ENCODE measurements at regions not wholly inside any gene's neighbourhood (a gene's known extent, or its start where the extent isn't known, plus 50 kb on each side); places are given as distances from the start of the nearest gene placed in this dataset.

DNA sequence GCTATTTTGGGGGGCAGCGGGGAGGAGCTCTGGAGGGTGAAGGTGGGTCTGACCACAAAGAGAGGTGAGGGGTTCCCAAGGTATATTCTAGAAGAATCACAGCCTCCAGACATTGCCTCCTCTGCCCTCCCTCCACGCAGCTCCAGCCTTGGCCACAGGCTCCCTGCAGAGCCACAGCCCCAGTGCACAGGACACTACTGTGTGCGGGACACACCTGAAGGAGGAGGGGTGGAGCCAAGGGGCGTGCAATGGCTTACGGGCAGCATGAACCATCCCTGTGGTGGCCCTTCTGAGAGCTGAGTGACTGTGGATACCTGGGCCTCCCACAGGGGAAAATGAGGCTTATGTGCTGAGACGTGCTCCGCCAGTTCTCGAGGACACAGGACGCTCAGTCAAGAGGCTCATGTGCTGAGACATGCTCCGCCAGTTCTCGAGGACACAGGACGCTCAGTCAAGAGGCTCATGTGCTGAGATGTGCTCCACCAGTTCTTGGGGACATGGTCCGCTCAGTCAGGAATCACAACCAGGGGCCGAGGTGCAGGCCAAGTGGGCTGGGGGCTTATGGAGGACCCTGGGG lies 417.3 kb downstream of the SHANK2 start:
- DNase-seq: no peak

DNA sequence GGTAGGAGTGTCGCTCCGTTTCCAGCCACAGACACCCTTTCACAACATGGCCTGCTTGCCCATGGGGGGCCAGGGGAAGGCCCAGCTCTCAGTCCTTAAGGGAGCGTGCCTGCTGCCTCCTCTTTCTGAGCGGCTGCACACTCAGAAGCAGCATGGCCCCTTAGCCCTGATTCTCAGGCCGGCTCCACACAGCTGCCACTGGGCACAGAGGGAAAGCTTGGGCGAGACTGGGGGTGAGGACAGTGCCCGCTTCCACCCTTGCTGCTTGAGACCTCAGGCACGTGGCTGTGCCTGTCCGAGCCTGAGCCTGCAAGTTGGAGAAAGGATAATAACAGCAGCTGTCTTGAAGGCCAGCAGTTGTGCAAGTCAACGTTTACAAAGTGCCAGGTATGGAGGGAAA lies 416.3 kb downstream of the SHANK2 start:
- DNase-seq: no peak

GRCh38 chr11:70838198-70838597 lies 414.2 kb downstream of the SHANK2 start:
- no peak for DNase-seq

GRCh38 chr11:70839851-70840250 lies 412.5 kb downstream of the SHANK2 start:
- no peak for DNase-seq

DNA sequence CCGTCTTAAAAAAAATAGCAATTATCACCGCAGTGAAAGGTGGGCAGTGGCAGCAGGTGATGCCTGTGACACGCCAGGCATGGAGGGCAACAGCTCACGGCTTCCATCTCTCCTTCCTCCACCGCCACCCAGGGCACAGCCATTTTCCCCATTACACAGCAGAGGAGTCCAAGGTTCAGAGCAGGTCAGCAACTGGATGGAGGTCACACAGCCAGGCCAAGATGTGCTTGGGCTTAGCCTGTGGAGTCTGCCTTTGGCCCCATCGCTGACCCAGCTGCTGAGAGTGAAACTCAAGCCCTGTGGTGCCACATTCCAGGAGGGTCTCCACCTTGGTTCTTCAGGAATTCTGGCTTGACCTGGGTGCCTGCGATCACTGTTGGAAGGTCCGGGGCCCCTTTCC lies 411.1 kb downstream of the SHANK2 start:
- DNase-seq: no peak

- DNase-seq: no peak
These were observed 410.1 kb downstream of the SHANK2 start for GRCh38 chr11:70842256-70842655.

GRCh38 chr11:70842701-70843100 lies 409.7 kb downstream of the SHANK2 start:
- DNase-seq: no peak

GRCh38 chr11:70843906-70844305 lies 408.5 kb downstream of the SHANK2 start:
- no peak for DNase-seq

DNA sequence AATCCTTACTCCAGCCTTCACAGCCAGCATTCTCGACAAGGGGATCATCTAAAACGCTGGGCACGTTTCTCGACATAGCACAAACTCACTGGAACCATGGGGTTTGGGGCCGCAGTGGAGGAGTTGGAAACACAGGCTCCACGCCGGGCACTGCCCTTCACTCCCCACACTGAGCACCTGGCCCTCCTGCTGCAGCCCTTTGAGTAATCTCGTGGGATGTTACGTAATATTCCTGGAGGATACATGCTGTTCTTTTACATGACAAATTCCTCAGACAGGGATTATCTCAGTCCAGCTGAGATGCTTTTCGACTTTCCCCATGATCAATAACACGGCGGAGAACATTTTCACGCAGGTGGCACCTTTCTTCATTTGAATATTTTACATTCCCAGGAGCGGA lies 408.0 kb downstream of the SHANK2 start:
- DNase-seq: no peak

- no peak for DNase-seq
These were observed 406.8 kb downstream of the SHANK2 start for GRCh38 chr11:70845591-70846041.

DNA sequence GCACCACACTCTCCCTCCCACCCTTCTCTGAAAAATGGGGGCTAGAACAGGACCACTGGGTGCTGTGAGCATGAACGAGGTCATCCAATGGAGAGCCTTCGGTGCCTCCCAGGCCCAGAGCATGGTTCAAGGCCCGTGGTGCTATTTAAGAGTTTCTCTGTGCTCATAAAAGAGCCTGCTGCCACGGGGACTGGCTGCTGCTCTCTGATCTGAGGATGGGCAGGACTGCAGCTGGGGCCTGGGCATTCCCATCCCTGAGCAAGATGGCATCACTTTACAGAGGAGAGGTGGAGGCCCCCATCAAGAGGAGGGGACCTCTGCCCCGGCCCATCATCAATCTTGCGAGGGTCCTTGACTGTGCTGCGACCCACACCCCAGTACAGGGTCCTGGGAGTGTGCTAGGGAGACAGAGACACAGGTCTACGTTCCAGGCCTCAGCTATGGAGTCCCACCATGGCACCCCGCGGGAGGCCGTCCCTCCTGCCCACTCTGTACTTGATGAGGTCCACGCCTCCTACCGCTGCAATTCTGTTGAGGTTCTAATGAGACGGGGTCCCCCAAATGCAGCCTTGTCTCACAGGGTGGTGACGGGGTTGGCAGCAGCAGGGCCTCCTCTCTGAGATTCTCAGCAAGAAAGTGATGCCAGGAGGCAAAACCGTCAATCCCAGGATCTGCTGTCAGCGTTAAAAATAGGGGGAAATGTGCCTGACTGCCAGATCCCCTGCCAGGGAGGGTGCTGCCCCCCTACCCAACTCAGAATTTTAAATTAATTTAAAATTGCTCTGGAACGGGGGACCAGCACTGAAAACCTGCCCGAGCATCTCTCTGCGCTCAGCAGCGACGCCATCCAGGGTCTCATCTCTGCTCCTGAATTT lies 405.4 kb downstream of the SHANK2 start:
- DNase-seq: no peak

- DNase-seq: no peak
These were observed 404.1 kb downstream of the SHANK2 start for GRCh38 chr11:70848243-70848750.

DNA sequence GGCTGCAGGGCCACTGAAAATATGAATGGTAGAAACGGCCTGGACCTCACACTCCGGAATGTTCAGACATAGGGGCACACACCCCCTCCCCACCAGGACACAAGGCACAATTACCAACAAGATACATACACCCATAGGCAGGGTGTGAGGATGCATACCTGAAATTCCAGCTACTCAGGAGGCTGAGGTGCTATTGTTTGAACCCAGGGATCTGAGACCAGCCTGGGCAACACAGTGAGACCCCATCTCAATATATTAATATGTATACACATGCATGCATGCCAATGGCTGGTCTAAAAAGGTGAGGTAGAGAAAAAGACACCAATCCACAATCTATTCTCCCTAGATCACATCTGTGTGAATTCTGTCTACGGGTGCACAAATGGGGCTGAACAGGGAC lies 403.3 kb downstream of the SHANK2 start:
- DNase-seq: no peak

DNA sequence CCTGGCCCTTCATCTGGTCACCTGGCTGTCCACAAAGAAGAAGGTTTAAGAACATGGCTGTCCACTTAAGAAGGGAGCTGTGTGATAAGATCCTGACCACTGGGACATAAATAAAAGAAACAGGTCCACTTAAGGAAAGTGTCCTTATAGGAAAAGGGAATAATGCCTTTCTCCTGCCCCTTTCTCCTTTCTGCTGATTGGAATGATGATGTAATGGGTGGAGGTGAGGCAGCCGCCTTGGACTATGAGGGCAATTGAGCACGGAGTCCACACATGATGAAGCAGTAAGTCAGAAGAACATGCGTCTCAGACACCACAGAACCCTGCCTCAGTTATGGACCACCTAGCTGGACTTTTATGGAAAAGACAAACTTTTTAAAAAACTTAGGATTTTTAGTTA lies 401.1 kb downstream of the SHANK2 start:
- no peak for DNase-seq

DNA sequence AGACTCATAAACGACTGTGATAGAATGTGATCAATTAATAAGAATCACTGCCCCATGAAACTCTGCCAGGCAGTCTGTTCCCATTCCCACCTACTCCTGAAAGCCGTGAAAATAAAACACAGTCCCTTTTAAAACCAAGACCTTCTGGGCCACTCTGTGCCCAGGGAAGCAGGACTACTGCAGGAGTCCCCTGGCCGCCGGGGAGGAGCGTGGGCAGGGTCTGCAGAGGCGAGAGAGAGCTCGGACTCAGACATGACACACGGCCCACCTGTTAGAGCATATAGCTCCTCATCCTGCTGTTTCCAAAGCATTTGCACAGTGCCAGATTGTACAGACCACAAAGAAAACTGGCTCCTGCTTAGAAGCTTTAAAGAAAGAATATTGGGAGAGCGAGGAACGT lies 400.5 kb downstream of the SHANK2 start:
- DNase-seq: no peak

GRCh38 chr11:70853068-70853769 lies 399.2 kb downstream of the SHANK2 start:
- no peak for DNase-seq

- DNase-seq: no peak
These were observed 398.6 kb downstream of the SHANK2 start for GRCh38 chr11:70853770-70854108.

- no peak for DNase-seq
These were observed 398.2 kb downstream of the SHANK2 start for GRCh38 chr11:70854201-70854600.

DNA sequence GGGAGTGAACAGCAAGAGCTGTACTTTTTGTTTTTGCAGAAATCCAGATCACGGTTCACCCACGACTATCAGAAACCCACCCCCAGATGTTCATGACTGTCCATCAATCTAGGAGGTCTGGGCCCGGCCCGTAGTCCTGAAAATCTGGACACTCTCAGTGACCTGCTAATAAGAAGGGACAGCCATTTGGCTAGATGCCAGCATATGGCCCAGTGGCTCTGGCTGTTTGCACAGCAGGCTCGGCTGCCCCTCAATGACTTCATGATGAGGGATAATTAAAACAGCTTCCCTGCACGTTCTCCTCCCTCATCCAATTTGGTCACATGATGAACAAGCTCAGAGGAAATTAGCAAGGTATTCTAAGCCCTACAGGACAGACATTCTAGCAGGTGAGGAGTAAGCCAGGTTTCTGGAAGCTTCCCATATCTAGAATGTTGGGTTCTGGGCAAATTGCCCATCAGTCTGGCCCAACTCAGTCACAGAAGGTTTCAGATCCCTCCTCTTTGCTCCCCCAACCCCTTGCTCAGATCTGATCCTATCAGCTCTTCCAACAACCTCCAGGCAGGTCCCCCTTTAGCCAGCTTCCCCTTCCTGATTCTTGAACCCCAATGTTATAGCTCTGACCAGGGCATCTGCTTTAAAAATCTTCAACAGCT lies 397.3 kb downstream of the SHANK2 start:
- no peak for DNase-seq

DNA sequence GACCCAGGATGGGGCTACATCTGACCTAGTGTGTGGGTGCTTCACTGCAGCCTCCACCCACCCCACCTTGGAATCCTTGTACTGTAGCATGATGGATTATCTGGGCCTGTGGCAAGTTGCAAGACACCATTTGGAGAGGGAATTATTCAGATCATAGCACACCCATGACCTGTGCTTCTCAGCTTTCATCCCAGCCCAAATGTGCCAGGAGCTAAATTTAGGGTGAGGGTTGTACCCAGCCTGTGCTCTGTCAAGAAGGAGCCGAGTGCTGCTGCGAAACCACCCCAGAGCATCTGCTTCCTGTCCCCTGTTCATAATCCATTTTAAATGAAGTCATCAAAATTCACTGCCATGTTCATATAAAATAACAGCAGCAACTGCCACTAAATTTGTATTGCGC lies 394.5 kb downstream of the SHANK2 start:
- DNase-seq: no peak

DNA sequence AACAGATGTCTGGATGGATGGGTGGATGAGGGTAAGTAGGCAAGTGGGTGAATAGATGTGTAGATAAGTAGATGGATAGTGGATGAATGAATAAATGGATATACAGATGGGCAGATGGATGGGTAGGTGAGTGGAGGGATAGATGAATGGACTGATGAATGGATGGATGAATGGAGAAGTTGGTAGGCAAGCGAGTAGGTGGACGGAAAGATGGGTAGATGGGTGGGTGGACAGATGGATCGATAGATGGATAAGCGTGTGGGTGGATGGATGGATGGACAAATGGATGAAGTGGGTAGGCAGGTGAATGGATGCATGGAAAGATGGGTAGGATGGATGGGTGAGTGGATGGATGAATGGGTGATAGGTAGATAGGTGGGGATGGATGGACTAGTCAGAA lies 393.2 kb downstream of the SHANK2 start:
- no peak for DNase-seq

DNA sequence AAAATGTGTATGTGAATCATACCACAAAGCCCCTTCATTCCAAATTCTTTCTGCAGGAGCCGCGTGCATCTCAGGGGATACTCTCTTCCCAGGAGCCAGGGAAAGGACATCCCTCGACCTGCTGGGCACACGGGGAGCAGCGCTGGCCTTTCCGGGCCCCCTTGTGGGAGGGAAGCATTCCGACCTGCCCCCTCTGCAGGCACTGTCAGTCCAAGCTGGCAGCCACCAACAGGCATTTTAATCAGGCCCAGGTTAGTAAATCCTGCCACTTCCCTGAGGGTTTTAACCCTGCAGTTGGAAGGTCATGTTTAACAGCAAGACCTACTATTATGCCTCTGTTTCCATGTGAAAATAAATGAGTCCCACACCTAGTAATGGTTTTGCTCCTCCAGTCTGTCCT lies 391.5 kb downstream of the SHANK2 start:
- no peak for DNase-seq

DNA sequence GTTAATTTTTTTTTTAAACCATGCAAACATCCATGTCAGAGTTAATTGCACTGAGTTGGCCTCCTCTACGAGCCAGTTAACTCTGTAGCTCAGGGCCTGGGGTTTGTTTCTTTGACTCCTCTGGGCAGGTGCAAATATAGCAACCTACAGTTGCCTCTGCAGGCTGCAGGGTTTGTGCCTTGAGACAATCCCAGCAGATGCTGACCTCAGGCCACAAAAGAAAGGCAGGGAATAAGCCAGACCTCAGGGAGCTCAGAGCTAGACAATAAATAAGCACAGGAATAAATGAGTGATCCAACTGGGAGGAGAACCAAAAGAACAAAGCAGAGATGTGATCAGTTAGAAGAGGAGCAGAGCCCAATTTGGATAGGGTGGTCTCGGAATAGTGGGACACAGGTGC lies 390.8 kb downstream of the SHANK2 start:
- no peak for DNase-seq

All from CD4-positive, alpha-beta T cell treated with Interleukin-21 for 1 hour (primary cell).